Left renal cortex interstitium (tissue), 4 donors: ENCODE measurements at regions not wholly inside any gene's neighbourhood (a gene's known extent, or its start where the extent isn't known, plus 50 kb on each side); places are given as distances from the start of the nearest gene placed in this dataset.
A peak's percentile ranks its signal among the peaks of the same experiment; 100 is the strongest.

ENCODE experiments used
- DNase-seq, 4 donors: peaks; one replicate each; pipeline ENCODE4 v3.0.0-alpha.2; 2013; ENCODE audit warnings: low read depth in 4 of 4, low spot score in 2 of 4, missing footprints in 1 of 4

DNA sequence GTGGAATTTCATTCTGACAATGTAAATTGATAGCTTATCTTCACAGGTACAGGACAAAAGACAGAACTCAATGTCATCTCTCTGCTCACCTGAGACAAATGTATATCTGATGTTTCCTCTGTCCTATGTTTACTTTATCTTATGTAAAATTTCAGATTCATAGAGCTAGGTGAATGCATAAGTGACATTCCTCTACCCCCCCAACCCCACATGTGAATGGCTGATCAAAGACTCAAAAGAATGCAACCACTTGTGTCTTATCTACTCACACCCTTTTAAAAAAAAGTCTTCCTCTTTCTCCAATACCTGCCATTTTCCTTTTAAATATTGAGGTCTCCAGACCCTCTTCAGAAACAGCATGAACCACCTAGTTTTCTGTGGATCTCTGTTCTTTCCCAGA is 736.6 kb upstream of the SEL1L start:
- no peak for DNase-seq

- DNase-seq = no peak
Observed at GRCh38 chr14:82298811-82299210, 765.2 kb upstream of the SEL1L start.

DNA sequence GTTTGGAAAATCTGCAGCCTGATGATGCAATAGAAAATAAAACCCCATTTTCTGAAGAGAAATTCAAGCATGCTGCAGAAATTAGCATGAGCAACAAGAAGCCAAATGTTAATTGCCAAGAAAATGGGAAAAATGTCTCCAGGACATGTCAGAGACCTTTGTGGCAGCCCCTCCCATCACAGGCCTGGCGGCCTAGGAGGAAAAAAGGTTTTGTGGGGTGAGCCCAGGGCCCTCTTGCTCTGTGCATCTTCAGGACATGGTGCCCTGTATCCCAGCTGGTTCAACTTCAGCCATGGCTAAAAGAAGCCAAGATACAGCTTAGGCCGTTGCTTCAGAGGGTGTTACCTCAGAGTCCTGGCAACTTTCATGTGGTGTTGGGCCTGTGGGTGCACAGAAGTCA is 775.5 kb upstream of the SEL1L start:
- DNase-seq = no peak

- peak in 3 of 4 donors; percentile 11 to 26 (median 11) for DNase-seq
Observed at GRCh38 chr14:82313889-82314288, 780.2 kb upstream of the SEL1L start.

DNA sequence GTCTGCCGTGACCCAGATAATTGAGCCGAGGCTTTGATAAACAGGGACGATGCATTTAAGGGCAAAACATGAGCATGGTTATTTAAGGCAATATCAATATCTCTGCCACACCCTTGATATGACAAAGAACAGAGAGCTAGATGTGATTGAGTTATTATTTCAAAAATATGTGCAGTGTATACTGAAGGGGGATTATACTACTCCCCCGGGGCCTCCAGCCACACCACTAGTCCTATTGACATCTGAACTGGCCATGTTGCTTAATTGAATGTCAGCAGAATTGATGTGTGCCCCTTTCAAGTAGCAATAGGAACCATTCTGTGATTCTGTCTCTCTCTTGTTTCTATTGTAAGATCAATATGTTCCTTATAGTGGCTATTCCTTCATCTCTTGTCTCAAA is 794.8 kb upstream of the SEL1L start:
- no peak for DNase-seq

DNA sequence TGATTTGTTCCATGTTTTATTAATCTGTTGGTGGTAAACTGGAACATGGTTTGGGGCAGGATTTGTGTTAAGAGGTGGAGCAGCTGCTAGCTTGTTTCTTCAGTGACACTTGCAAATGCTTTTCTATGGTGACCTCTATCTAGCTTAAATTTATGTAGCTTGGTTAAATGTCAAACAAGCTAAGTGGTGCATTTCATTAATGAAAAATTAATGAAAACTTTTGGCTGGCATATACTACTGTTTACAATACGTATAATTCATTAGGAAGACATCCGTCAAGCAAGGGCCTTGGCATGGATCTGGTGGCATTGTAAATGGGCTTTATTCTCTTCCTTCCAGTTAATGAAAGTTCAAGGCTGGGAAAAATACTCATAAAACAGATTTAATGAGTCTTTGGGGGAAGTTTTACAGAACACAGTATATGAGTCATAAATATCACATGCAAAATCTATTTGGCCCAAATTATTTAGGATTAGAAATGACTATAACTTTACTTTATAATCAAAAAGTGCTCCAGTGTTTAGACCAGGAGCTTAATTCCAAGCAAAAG is 807.7 kb upstream of the SEL1L start:
- DNase-seq = peak in 3 of 4 donors; percentile 5 to 14 (median 12)

GRCh38 chr14:82342596-82342995 is 808.9 kb upstream of the SEL1L start:
- DNase-seq = no peak

- DNase-seq = no peak
Observed at GRCh38 chr14:82345184-82345583, 811.5 kb upstream of the SEL1L start.

DNA sequence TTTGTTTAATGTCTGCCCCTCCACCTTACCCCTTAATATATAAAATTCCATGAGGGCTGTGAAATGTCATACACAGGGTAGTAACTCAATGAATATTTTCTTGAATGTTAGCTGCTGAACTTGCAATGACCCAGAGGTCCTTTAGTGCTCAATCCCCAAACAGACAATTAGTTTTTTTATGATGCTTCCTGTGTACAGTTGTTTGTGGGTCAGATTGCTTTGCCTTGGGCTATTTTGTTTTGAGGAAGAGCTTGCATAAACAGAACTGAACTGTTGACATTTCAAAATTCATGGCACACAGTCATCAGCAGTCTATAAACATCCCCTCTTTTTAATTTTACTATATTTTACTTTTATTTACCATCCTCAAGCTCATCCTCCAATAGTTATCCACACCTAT is 820.5 kb upstream of the SEL1L start:
- DNase-seq = no peak

GRCh38 chr14:82359201-82359600 is 825.5 kb upstream of the SEL1L start:
- DNase-seq = no peak

DNA sequence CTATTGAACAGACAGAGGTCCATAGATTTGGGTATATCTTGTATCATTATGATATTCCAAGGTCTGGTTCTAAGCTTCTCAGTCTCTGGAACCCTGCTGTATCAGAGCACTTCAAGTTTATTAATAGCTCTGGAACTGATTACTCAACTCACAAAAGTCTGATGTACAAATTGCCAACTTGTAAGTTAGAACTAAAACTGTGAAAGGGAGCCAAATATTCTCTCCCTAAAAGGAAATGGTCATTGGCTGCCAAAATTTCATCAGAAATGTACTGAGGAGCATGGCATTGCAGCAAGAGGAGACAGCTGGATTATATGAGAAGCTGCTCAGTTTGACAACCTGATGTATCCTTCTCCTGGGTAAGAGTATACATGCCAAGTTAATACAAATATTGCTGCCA is 828.8 kb upstream of the SEL1L start:
- DNase-seq = no peak

- DNase-seq = no peak
Observed at GRCh38 chr14:82365471-82365870, 831.8 kb upstream of the SEL1L start.

DNA sequence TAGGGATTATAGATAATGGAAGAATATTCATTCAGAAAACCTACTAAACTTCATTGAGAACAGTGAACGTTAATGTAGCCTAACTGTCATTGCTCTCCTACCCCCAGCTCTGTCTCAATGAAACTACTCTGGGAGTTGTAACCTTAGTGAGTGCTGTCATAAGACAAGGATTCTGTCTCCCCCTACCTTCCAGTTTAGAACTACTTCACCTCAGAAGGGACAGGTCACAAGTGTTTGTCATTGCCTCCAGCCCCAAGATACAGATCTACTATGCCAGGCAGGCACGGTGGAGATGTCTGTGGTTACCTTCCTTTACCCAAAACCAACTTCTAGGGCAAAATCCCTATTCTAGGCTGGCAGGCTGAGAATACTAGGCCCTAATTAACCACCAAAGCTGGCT is 833.1 kb upstream of the SEL1L start:
- DNase-seq = no peak

GRCh38 chr14:82379291-82379690 is 845.6 kb upstream of the SEL1L start:
- DNase-seq = no peak

DNA sequence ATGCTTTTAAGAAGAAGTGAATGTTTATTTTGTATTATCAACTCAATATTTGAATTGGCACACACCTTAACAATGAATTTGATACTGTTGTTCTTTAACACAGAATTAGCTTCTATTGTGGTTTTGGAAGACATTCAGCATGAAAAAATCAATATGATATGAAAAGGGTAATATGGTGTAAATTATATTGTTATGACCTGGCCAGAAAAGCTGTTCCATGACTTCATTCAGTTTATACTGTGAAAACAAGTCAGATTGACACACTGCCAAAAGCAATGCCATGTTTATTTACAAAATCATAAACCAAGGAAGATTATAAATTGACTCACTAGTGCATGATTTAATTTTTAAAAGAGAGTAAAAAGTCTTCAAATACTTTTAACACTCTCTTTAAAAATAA is 851.4 kb upstream of the SEL1L start:
- DNase-seq = no peak

- DNase-seq = no peak
Observed at GRCh38 chr14:82387699-82388098, 854.0 kb upstream of the SEL1L start.

DNA sequence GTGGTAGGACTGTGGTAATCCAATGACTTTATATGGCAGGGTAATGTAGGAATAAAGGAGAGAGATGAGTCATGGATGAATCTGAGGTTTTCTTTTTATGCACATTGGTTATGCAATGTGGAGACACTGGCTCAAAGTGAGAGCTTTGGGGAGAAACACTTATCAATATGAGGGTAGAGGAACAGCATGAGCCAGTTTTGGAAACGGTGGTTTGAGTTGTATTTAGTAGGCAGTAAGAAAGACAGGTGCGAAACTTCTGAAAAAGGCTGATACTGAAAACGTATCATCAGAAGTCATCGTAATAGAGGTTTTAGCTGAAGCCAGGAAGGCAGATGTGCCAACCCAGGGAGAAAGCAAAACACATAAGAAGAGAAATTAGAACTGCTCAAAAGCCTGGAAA is 854.8 kb upstream of the SEL1L start:
- DNase-seq = no peak

DNA sequence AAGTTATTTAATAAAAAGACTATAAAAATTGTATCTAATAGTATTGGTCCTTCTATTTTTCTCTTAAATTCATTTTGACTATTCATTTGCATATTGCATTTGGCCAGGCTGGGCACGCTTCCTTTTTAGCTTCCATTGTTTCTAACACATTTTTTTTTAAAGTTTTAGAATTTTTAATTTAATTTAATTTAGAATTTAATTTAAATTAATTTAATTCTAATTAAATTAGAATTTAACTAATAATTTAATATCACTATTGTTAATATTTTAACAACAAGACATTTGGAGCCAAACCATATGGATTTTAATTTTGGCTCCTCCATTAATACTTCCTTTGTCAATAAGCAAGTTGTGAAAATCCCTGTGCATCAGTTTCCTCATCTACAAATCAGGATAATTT is 856.9 kb upstream of the SEL1L start:
- no peak for DNase-seq

DNA sequence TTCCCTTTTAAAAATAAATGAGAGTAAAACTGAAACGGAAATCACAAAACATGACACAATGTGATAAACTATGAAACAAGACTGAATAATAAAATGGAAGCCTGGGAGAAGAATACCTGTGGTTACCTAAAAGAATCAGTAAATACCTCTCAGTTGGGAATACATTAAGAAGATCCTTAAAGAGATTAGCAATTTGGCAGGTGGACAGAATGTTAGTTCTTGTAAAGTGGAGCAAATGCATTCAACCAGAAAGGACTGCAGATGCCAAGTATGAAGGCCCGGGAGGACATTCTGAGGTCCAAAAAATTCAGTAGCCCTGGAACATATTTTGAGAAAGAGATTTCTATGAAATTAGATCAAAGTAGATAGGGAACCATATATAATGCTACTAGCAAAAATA is 861.3 kb upstream of the SEL1L start:
- no peak for DNase-seq

DNA sequence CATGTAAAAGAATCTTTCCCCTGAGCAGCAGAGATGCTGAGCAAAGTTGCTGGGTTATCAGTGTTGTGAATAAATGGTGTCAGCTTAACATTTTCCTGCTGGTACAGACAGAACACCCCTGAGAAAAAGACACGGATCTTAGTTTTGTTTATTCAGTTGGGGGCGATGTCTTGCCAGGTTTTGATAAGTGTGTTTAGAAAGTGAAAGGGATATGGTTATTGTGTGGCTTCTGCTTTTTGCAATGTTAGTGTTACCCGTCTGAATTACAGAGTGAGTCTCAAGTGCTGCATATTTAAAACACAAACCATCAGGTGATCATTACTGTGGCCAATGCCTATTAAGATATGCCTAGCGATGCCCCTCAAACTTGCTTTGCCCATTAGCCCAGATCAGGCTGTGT is 864.6 kb upstream of the SEL1L start:
- no peak for DNase-seq

DNA sequence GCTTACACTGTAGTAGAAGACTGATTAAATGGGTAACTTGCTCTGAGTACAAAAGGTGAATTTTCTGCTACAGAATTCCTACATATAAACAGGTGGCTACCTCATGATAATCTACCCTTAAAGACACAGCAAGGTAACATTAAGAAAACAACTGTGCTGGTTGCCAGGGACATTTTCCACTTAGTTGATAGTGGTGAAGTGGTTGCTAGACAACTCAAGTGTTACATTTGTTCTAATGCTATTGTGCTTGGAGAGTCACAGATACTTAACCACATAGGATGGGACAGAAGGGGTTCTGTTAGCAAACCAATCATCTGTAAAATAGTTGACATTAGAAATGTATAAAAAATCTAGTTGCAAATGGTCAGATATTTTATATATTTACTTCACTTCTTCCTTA is 870.3 kb upstream of the SEL1L start:
- no peak for DNase-seq

DNA sequence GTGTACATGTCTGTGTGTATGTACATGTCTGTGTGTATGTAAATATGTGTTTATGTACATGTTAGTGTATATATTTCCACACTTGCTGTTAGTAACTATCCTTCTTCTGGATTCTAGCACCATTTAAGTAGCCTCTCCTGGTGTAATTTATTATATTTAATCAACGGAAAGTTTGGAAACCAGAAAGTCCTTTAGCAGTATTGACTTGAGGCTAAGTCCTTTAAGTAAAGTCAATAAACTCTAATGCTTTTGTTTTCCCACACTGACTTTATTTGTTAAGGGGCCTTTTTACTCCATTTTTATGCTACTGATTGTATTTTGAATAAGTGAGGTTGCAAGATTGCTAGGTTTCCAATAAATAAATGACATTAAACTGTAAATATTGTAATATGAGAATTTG is 876.4 kb upstream of the SEL1L start:
- no peak for DNase-seq

DNA sequence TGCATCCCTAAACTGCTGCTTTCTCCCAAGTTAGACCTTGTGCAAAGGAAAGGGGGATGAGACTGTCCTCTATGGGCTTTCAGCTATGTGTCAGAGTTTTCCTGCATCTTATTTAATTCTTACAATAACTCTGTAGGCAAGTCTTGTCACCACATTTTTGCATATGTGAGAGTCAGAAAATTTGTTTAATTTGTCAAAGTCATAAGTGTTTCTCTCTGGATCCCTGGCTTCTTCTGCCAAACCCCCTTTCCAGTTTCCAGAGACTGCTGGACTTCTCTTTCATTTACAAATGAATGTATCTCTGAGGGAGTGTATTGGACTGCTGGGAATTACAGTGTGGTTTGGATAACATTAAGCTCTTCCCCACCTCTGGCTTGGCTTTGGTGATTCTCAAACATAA is 877.6 kb upstream of the SEL1L start:
- DNase-seq = no peak

DNA sequence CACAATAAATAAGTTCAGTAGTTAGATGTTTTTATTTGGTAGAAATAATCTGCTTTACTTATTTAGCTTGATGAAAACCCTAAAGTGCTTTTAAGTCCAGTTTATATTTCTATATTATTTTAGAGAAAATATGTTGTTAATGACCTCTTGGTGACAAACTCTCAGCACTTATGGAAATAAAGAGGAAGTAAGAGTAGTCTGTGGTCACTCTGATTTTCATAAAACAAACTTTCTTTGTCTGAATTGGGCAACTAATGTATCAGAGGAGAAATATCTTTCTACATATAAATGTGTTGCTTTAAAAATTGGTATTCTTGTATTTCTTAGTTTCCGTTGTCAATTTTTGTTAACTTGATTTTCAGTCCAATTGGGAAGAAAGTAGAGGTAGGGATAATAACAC is 878.9 kb upstream of the SEL1L start:
- DNase-seq = no peak
